Endothelial cell (in vitro differentiated cells): ENCODE measurements at regions not wholly inside any gene's neighbourhood (a gene's known extent, or its start where the extent isn't known, plus 50 kb on each side); places are given as distances from the start of the nearest gene placed in this dataset.

Experiments used
- DNase-seq: peaks from one replicate; pipeline ENCODE4 v3.0.0; 2021; ENCODE audit warnings: low spot score
- H3K27ac Mint-ChIP-seq: one replicate; pipeline ENCODE4 v1.8.0; 2021; ENCODE audit warnings: mixed read lengths, inconsistent platforms; ENCODE audit not compliant: unreplicated experiment
- H3K27me3 Mint-ChIP-seq: one replicate; pipeline ENCODE4 v1.8.0; 2021; ENCODE audit warnings: mild to moderate bottlenecking, moderate library complexity, mixed read lengths, inconsistent platforms; ENCODE audit not compliant: unreplicated experiment
- H3K36me3 Mint-ChIP-seq: one replicate; pipeline ENCODE4 v1.8.0; 2021; ENCODE audit warnings: mild to moderate bottlenecking, low read depth, mixed read lengths, inconsistent platforms; ENCODE audit not compliant: unreplicated experiment
- H3K4me1 Mint-ChIP-seq: one replicate; pipeline ENCODE4 v1.8.0; 2021; ENCODE audit warnings: mild to moderate bottlenecking, mixed read lengths, inconsistent platforms; ENCODE audit not compliant: unreplicated experiment
- H3K4me3 Mint-ChIP-seq: one replicate; pipeline ENCODE4 v1.8.0; 2021; ENCODE audit warnings: mild to moderate bottlenecking, mixed read lengths, inconsistent platforms; ENCODE audit not compliant: unreplicated experiment
- H3K9me3 Mint-ChIP-seq: one replicate; pipeline ENCODE4 v1.8.0; 2021; ENCODE audit warnings: mixed read lengths, inconsistent platforms; ENCODE audit not compliant: unreplicated experiment
- CTCF ChIP-seq: fragments of 200-600 bp; sonication (generic); IDR thresholded peaks from one replicate; pipeline ENCODE4 v1.5.0; 2021; ENCODE audit warnings: antibody characterized with exemption; ENCODE audit not compliant: unreplicated experiment

- H3K4me1 Mint-ChIP-seq = no peaks in the 10 kb centered on the region
These were observed 176.6 kb downstream of the EMP1 start for GRCh38 chr12:13373131-13373530.

DNA sequence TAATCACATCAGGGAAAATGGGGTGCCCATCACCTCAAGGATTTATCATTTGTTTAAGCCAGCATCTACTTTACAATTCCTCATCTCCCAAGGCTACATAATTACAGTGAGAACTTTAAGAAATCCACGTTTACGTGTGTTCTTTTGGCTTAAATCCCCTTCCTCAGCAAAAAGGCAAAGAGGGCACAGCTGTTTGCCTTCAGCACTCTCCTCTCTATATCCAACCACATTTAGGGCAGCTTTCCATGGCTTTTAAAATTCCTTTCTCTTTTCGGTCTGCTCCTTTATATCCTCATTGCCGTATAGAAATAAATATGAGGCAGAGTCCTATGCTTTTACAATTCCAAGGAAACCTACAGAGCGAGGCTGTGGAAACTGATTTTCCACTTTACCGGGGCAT, 175.9 kb downstream of the EMP1 start:
- H3K27ac Mint-ChIP-seq = no peak overlapping the region
- H3K9me3 Mint-ChIP-seq = no peaks in the 10 kb centered on the region
- TF ChIP-seq CTCF = no peak
- no peak for DNase-seq
- H3K4me1 Mint-ChIP-seq = no peaks in the 10 kb centered on the region
- no peak overlapping the region for H3K4me3 Mint-ChIP-seq
- no peaks in the 10 kb centered on the region for H3K36me3 Mint-ChIP-seq
- peaks cover 2% of the 10 kb centered on the region for H3K27me3 Mint-ChIP-seq

More at GRCh38 chr12:13373131-13373530, 176.6 kb downstream of the EMP1 start:
- Mint-ChIP-seq H3K4me3 (no peak overlapping the region), H3K27me3 (peaks cover 2% of the 10 kb centered on the region), H3K9me3 (no peaks in the 10 kb centered on the region), H3K36me3 (no peaks in the 10 kb centered on the region), H3K27ac (no peak overlapping the region)
- DNase-seq = no peak
- TF ChIP-seq CTCF = no peak

DNA sequence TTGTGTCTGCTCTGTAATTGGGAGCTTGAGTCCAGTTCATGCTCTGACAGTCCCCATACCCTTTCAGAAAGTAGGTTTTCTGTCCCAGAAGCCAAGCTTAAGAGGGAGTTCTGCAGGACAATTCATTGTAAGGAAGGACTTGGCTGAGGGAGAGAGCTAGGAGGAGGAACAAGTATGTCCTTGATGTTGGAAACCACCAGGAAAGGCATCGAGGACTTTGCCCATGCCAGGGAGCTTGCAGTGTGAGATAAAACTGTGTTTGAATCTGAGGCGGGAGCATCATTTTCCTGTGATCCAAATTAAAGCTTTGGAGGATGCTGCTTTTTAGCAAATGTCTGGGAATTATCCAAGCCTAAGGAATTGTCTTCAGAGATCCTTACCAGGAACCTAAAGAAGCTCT, 175.3 kb downstream of the EMP1 start:
- Mint-ChIP-seq H3K27me3 (peaks cover 2% of the 10 kb centered on the region), H3K4me1 (no peaks in the 10 kb centered on the region), H3K27ac (no peak overlapping the region), H3K4me3 (no peak overlapping the region), H3K9me3 (no peaks in the 10 kb centered on the region), H3K36me3 (no peaks in the 10 kb centered on the region)
- DNase-seq = no peak
- no peak for TF ChIP-seq CTCF

GRCh38 chr12:13371367-13371766, 174.8 kb downstream of the EMP1 start:
- peaks cover 2% of the 10 kb centered on the region for H3K27me3 Mint-ChIP-seq
- no peaks in the 10 kb centered on the region for H3K9me3 Mint-ChIP-seq
- TF ChIP-seq CTCF = no peak
- H3K36me3 Mint-ChIP-seq = no peaks in the 10 kb centered on the region
- H3K4me3 Mint-ChIP-seq = no peak overlapping the region
- H3K4me1 Mint-ChIP-seq = no peaks in the 10 kb centered on the region
- no peak overlapping the region for H3K27ac Mint-ChIP-seq
- no peak for DNase-seq

DNA sequence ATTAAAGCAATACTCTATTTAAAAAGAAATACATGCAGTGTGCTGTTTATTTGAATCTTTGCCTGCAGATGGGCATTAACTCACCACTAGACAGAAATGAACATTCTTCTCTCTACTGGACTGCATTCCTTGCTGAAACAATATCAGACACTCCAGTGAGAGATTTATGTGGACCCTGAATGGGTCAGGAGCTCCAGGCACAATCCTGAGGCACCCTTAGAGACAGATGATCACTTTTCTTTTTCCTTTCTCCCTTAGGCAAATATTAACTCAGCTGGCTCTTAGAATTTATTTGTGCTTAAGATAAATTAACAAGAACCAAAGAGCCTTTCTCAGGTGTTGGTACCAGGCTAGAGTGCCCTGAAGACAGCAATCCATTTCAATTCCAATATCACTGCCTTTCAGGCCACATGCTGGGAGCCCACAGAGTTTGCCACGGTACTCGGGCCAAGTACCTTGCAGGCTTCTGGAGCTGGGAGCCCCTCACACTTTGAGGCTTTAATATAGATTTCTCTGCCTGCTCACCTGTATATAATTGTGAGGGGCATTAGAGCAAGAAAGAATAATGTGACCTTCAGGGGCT, 173.0 kb downstream of the EMP1 start:
- Mint-ChIP-seq H3K27me3 (peaks cover 2% of the 10 kb centered on the region), H3K4me3 (no peak overlapping the region), H3K27ac (no peak overlapping the region), H3K36me3 (no peaks in the 10 kb centered on the region), H3K4me1 (no peaks in the 10 kb centered on the region), H3K9me3 (no peaks in the 10 kb centered on the region)
- no peak for TF ChIP-seq CTCF
- DNase-seq = no peak
